Type B pancreatic cell (in vitro differentiated cells): ENCODE measurements at regions not wholly inside any gene's neighbourhood (a gene's known extent, or its start where the extent isn't known, plus 50 kb on each side); places are given as distances from the start of the nearest gene placed in this dataset.

Experiments used
- DNase-seq: peaks from one replicate; pipeline ENCODE4 v3.0.0; 2021; ENCODE audit warnings: mixed read lengths; ENCODE audit not compliant: unreplicated experiment; ENCODE audit errors: extremely low spot score
- H3K27ac Mint-ChIP-seq: 2 replicates; pipeline ENCODE4 v1.8.0; 2021; ENCODE audit warnings: mild to moderate bottlenecking, mixed read lengths
- H3K27me3 Mint-ChIP-seq: 2 replicates; pipeline ENCODE4 v1.8.0; 2021; ENCODE audit warnings: mixed read lengths
- H3K36me3 Mint-ChIP-seq: 2 replicates; pipeline ENCODE4 v1.8.0; 2021; ENCODE audit warnings: mixed read lengths
- H3K4me1 Mint-ChIP-seq: one replicate; pipeline ENCODE4 v1.8.0; 2021; ENCODE audit warnings: mixed read lengths; ENCODE audit not compliant: unreplicated experiment
- H3K4me3 Mint-ChIP-seq: 2 replicates; pipeline ENCODE4 v1.8.0; 2021; ENCODE audit warnings: mild to moderate bottlenecking, mixed read lengths
- H3K9me3 Mint-ChIP-seq: 2 replicates; pipeline ENCODE4 v1.8.0; 2021; ENCODE audit warnings: mixed read lengths
- TF ChIP-seq, protein P1 (sequence below): fragments of 200-600 bp; sonication (generic); conservative IDR thresholded peaks from 2 replicates; pipeline ENCODE4 v1.5.0; 2021; ENCODE audit warnings: antibody characterized with exemption, mild to moderate bottlenecking

DNA sequence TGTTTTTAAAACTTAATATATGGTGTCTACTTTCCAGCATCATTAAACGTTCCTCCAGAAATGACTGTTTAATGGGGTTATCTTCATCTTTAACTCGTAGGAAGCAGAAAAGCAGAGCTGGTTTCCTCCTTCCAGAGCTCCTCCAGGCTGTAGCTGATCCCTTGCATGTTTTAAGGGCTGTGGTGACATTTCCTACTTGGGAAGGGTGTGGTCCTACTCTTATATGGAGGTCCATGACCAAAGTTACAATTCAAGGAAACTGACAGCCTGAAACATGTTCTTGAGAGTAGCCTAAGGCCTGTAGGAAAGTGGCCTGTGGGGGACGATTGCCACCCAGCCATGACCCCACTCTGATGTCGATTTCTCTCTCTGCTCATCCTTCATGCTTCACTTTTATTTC lies 297.1 kb downstream of the GADD45G start:
- Mint-ChIP-seq H3K4me3 (no peak overlapping the region), H3K27ac (no peak overlapping the region), H3K36me3 (no peaks in the 10 kb centered on the region), H3K4me1 (peaks cover 16% of the 10 kb centered on the region), H3K9me3 (no peaks in the 10 kb centered on the region), H3K27me3 (peaks cover 7% of the 10 kb centered on the region)
- DNase-seq, result no peak
- TF ChIP-seq, protein P1, sequence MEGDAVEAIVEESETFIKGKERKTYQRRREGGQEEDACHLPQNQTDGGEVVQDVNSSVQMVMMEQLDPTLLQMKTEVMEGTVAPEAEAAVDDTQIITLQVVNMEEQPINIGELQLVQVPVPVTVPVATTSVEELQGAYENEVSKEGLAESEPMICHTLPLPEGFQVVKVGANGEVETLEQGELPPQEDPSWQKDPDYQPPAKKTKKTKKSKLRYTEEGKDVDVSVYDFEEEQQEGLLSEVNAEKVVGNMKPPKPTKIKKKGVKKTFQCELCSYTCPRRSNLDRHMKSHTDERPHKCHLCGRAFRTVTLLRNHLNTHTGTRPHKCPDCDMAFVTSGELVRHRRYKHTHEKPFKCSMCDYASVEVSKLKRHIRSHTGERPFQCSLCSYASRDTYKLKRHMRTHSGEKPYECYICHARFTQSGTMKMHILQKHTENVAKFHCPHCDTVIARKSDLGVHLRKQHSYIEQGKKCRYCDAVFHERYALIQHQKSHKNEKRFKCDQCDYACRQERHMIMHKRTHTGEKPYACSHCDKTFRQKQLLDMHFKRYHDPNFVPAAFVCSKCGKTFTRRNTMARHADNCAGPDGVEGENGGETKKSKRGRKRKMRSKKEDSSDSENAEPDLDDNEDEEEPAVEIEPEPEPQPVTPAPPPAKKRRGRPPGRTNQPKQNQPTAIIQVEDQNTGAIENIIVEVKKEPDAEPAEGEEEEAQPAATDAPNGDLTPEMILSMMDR, result no peak

DNA sequence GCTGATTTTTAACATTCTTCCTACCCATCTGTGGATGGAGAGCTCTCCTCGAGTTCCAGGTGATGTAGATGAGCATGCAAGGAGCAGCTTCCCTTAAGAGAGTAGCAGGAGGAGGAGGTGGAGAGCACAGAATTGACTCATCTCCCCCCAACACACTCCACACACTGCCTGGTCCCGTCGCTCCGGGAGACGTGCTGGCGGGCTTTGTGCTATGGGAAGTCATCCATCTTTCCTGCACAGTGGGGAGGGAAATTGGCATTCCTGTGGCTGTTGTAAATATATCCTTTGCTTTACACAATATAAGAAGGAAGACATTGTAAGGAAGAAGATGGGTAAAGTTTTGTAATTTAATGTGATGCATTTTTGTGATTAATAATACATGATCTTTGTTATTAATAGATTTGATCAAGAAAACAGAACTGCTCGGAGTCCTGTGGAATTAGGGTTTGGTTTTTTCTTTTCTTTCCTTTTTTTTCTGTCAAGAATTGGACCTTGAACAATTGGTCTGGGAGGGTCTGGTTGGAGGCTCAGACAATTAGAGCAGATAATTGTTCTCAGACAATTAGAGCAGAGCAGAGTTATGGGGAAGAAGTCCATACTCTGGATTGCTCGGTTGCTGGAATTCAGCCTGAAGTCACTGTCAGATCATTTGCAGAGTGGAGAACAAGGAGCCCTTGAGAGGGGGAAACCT lies 297.8 kb downstream of the GADD45G start:
- Mint-ChIP-seq H3K4me1 (peaks cover 16% of the 10 kb centered on the region), H3K27me3 (peaks cover 7% of the 10 kb centered on the region), H3K4me3 (no peak overlapping the region), H3K36me3 (no peaks in the 10 kb centered on the region), H3K9me3 (no peaks in the 10 kb centered on the region), H3K27ac (no peak overlapping the region)
- TF ChIP-seq, protein P1, result no peak
- DNase-seq, result no peak

DNA sequence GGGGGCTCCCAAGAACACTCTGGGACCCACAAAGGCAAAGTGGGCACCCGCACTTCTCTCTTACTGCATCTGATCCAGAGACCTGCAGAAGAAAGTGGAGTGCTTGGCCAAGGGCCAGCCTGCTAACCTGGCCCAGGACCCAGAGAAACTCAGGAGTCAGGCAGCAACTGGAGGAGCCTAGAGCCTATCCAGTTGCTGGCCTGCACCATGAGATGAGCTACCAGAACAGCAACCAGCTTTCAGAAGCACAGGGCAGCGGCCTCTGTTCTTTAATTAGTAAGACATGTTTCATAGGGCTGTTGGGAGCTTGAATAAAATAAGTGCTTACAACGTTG lies 298.3 kb downstream of the GADD45G start:
- peaks cover 7% of the 10 kb centered on the region for H3K27me3 Mint-ChIP-seq
- H3K4me3 Mint-ChIP-seq, result no peak overlapping the region
- H3K9me3 Mint-ChIP-seq, result no peaks in the 10 kb centered on the region
- peaks cover 16% of the 10 kb centered on the region for H3K4me1 Mint-ChIP-seq
- H3K27ac Mint-ChIP-seq, result no peak overlapping the region
- no peak for DNase-seq
- no peaks in the 10 kb centered on the region for H3K36me3 Mint-ChIP-seq
- TF ChIP-seq, protein P1, result no peak

DNA sequence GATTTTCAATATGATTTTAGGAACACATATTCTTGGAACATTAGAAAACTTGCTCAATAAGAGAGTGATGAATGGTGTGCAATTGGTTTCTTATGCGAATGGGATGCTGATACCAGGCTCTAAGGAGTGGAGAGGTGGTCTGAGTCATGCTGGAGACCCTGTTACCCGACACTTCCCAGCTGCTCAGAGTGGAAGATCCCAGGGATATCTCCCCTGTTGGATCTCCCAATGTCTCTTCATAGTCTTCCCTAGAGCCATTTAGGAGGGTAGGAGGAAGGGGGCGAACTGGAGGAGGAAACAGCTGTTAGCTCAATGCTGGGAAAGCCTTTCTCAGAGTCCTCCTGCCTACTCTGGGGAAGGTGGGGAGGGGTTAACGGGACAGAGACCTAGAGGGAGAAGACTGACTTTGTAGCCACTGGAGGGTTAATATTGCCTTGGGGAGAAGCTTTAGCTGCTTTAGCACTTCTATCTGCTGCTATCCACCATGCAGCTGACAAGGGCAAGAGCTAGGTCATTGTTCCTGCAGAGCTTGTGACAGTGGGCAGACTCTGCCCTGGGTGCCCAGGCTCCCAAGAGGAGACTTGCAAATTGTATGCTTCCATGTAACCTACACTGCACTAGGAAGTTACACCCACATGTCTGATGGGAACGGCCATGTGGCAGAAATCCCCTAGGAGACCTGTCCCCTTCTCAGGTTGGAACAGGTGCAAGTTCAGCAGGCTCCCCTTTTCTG lies 301.0 kb downstream of the GADD45G start:
- Mint-ChIP-seq H3K4me1 (peaks cover 12% of the 10 kb centered on the region), H3K36me3 (no peaks in the 10 kb centered on the region), H3K4me3 (no peak overlapping the region), H3K9me3 (no peaks in the 10 kb centered on the region), H3K27ac (no peak overlapping the region), H3K27me3 (peaks cover 4% of the 10 kb centered on the region)
- DNase-seq, result no peak
- TF ChIP-seq, protein P1, result no peak

DNA sequence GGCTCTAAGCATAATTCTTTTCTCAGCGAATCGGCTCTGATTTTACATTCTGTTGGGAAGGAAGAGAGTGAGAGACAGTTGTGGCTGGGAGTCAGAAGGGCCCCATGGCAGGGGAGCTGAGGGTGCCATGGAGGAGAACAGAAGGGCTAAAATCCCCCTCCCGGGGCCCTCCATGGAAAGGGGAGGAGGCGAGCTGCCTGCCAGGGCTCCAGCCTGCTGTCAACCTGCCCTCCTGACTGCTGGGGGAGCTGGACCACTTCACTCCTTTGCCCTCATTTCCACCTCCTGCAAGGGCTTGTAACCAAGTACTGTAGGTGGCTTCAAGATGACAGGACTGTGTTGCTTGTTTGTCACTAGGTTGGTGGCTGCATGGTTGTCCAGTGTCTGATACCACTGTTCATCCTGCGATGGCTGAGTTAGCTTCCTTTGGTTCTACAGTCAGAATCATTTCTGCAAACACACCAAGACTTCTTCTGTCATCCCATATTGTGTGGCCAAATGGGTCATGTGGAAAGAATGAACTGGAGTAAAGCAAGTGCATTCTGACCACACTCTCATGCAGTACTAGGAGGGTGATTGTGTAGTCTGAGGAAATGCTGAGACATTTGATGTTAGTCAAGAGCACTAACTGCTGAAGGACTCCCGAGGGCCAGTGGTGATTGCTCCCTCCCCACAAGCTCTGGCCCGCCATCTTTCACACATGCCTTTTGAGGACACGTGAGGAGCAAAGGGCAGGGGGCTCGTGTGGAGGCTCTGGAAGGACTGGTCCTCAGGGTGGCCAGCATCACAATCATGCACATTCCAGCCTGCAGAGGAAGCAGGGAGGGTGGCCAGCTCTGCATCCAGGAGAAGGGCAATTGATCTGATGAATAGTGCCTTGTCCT lies 307.2 kb downstream of the GADD45G start:
- DNase-seq, result no peak
- Mint-ChIP-seq H3K4me1 (no peaks in the 10 kb centered on the region), H3K4me3 (no peak overlapping the region), H3K27ac (no peak overlapping the region), H3K36me3 (no peaks in the 10 kb centered on the region), H3K9me3 (no peaks in the 10 kb centered on the region), H3K27me3 (peaks cover 4% of the 10 kb centered on the region)
- TF ChIP-seq, protein P1, result no peak
